HG03108 (cell line): ENCODE measurements at regions not wholly inside any gene's neighbourhood (a gene's known extent, or its start where the extent isn't known, plus 50 kb on each side); places are given as distances from the start of the nearest gene placed in this dataset.

Experiments used
- ATAC-seq: cut with Tn5 transposase; IDR thresholded peaks from one replicate; pipeline ENCODE4 v1.9.1; 2021; ENCODE audit warnings: moderate library complexity; ENCODE audit not compliant: unreplicated experiment

GRCh38 chr1:192045131-192045530 lies 113.1 kb upstream of the RGS18 start:
- no peak for ATAC-seq

- ATAC-seq: no peak
Measured at GRCh38 chr1:192053531-192053971, 104.7 kb upstream of the RGS18 start.

- ATAC-seq: no peak
Measured at GRCh38 chr1:192057766-192058165, 100.5 kb upstream of the RGS18 start.

DNA sequence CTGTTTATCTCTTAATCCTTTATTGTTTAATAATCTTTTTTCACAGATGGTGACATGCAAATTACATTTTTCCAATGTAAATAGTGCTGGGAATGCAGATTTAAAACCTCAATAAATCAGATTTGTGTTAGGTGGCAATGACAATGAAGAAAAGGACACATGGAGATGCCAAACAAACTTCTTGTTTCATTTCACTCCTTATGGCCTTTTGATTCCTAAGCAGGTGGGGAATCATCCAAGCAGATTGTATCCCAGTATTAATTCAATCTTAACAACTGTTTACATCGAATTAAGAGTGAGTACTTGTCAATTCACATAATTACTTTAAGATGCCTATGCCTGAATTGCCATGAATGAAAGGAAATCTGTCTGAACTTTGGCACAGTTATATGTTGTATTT lies 98.9 kb upstream of the RGS18 start:
- ATAC-seq: no peak

GRCh38 chr1:192061556-192061955 lies 96.7 kb upstream of the RGS18 start:
- no peak for ATAC-seq

GRCh38 chr1:192065087-192065486 lies 93.2 kb upstream of the RGS18 start:
- ATAC-seq: no peak

- no peak for ATAC-seq
Measured at GRCh38 chr1:192066202-192066601, 92.1 kb upstream of the RGS18 start.

DNA sequence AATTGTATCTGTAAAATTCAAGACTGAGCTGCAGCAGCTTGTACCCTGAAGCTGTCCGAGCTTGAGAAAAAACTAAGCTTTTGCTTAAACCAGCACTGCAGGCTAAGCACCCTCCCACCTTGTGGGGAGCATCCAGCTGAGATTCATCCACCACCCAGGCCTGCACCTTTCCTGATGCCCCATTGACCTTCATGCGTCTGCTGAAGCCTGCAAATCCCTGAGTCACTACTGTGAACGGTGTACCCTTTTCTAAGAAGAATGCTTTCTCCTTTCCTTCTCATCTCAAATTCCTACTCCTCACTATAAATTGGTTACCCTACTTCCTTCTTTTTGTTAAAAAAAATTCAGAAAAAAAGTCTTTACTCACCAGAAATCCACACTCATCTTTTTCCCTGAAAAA lies 90.9 kb upstream of the RGS18 start:
- ATAC-seq: no peak

DNA sequence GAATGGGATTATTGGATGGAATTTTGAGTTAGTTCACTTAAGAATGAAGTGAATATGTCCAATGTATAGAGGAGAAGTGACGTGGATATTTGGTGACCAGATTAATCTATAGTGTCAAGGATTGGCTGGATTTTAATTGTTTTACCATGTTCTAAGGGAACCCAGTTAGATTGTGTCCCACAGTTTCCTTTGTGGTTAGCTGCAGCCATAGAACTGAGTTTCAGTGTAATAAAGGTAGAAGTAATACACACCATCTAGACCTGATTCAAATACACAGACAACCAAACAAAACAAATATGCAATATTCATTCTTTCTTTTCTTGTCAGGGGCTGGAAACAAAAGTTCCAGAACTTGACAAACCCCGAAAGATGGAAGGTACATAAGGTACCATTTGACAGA lies 88.0 kb upstream of the RGS18 start:
- ATAC-seq: no peak

GRCh38 chr1:192080684-192081083 lies 77.6 kb upstream of the RGS18 start:
- ATAC-seq: no peak

DNA sequence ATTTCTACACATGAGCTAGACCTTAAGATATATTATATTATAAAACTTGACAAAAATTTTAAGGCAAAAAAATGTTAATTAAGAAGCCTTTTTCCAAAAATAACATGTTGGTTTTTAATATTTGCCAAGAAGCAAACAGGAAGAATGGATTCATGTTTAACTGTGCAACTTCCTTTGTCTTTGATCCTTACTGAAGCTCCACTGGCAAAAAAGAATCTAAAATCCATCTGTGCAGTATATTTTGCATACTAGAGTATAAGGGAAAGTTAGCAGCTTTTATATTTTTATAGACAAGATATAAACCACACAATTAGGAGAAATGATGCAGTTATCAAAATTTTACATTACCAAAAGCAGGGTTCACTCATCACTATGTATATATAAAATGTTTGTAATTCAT lies 76.9 kb upstream of the RGS18 start:
- ATAC-seq: no peak

- no peak for ATAC-seq
Measured at GRCh38 chr1:192086644-192087043, 71.6 kb upstream of the RGS18 start.

DNA sequence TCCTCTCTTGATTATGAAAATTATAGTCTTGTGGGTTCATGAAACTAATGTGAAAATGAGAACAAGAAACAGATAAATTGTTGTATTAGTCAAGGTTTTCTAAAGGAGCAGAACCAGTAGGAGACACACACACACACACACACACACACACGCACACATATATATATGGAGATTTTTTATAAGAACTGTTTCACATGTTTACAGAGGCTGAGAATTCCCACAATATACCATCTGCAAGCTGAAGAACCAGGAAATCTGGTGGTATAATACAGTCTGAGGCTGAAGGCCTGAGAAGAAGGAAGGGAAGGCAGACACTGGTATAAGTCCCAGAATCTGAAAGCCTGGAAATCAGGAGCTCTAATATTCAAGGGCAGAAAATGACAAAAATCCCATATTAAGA lies 70.9 kb upstream of the RGS18 start:
- ATAC-seq: no peak

DNA sequence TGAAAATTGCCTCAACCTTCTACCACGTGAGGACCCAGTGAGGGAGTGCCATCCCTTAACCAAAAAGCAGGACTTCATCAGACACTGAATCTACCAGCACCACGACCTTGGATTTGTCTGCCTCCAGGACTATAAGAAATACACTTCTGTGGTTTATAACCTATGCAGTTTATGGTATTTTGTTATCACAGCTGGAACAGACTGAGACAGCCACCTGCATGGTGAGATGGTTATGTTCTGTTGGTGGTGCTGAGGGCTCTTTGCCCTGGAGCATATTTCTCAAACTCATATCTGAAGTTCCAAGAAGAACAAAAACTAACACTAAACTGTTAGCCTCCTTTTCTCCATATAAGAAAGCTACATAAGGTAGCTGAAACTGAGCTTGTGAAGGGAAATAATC lies 69.8 kb upstream of the RGS18 start:
- ATAC-seq: no peak

DNA sequence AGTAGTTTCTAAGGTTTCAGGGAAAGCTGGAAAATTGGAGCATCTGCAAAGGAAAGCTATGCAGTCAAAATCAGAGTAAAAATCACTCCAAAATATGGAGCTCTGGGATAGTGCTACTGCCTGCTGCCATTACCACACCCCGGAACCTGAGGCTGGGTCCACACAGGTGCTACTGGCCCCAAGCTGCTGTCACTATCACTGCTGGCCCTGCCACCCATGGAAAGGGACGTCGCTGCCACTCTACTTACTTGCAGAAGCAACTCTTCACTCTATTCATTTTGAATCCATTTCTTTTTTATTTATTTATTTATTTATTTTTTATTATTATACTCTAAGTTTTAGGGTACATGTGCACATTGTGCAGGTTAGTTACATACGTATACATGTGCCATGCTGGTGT lies 60.3 kb upstream of the RGS18 start:
- ATAC-seq: no peak

DNA sequence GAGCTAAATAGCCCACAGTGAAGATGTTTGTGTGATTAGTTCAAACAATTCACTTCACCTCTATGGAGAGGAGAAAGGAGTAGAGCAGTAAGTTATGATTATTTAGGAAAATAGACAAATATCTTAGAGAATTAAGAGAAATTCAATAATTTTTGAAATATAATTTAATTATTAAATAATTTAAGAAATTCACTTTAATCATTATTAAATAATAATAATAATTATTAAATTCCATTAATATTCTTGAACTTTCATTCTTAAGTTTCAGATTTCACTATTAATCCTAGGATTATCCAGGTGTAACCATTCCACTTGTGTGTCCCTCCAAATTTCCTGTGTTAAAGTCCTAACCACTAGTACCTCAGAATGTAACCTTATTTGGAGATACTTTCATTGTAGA lies 58.9 kb upstream of the RGS18 start:
- no peak for ATAC-seq

DNA sequence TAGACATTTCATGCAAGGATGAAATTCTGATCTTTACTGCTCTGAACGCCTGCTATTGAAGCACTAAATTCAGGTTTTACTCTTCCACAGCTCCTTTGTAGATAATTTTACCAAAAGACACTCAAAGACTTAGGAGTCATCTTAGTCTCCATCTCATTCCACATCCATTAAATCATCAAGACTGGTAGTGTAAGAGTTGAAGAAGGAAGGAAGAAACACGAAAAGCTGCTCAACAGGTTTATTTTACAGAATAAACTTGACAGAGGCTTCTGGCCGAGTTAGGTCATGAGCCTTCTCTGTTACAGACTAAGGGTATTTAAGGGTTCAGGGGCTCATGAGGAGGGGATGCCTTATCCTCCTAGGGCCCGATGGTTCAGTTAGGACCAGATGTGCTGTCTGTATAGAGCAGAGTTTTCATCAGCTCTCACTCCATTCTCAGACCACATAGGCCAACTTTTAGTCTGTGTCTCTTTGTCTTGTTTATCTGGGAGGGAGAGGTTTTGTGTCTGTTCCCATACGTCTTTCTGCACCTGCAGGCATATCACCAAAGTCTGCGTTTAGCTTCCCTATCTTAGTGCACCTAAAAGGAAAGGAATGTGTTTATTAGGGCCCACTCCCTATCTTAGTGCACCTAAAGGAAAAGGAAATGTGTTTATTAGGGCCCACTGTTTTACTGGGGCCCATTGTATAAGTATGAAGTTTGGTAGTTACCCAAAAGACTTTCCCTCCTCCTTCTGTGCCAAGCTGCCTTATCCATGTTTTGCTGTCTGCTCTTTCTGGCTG lies 57.4 kb upstream of the RGS18 start:
- ATAC-seq: no peak

DNA sequence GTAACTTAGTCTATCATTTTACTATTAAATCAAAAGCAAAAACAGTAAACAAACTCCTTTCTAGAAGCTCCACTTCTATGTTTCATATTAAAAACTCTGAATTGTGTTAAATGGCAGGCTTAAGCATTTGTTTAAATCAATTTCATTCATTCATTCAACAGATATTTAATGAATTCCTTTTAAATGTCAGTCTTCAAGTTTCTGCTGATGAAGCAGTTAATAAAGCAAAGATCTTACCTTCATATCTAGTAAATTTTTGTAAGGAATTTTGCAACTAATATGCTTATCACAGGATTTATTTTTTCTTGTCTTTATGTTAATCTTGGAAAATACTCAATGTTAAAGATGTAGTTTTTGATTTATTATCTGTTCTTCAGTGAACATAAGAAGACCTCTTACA lies 54.1 kb upstream of the RGS18 start:
- ATAC-seq: no peak

GRCh38 chr1:192104852-192105251 lies 53.4 kb upstream of the RGS18 start:
- no peak for ATAC-seq

DNA sequence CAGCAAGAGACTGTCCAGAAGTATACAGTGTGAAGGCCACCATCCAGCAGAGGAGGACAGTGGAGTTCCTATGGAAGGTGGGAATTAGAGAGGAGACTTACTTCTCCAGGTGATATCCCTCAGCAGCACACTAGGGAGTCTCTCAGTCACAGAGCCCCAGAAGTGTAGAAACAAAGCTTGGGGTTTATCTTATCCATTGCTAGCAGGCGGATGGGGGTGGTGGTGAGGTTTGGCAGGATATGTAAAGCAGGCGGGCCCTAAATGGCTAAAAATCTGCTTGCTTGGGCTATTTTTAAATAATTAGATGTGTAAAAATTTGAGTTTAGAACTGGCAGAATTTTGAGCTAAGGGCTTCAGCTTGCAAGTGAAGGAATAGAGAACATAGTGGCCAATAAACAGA lies 50.1 kb upstream of the RGS18 start:
- ATAC-seq: no peak
